ENCODE measurements at regions not wholly inside any gene's neighbourhood (a gene's known extent, or its start where the extent isn't known, plus 50 kb on each side); places are given as distances from the start of the nearest gene placed in this dataset.

GRCh38 chr9:90074316-90074962 is 469.6 kb downstream of the GADD45G start:
- TF ChIP-seq CTCF (IDR thresholded peaks at IDR 0.05; ENCODE audit: low read depth, low read length) (no peak), POLR2A (IDR thresholded peaks at IDR 0.05; ENCODE audit: extremely low read depth, insufficient read length) (no peak), MAX (IDR thresholded peaks at IDR 0.05; ENCODE audit: low read depth, low read length) (no peak)
